ENCODE measurements at regions not wholly inside any gene's neighbourhood (a gene's known extent, or its start where the extent isn't known, plus 50 kb on each side); places are given as distances from the start of the nearest gene placed in this dataset.

- Histone ChIP-seq H3K4me2 (ENCODE audit: low read length) (no peak overlapping the region), H3K4me1 (ENCODE audit: control insufficient read depth, low read length) (no peaks in the 10 kb centered on the region), H3K36me3 (ENCODE audit: control insufficient read depth, low read length) (no peaks in the 10 kb centered on the region), H3F3A (ENCODE audit: control insufficient read depth, insufficient read depth) (no peaks in the 10 kb centered on the region), H3K9me2 (replicated peaks; ENCODE audit: control insufficient read depth, low read length) (no peaks in the 10 kb centered on the region), H3K79me2 (ENCODE audit: control insufficient read depth, low read length) (no peaks in the 10 kb centered on the region), H3K9me3 (ENCODE audit: control insufficient read depth, insufficient read depth, low read length) (no peaks in the 10 kb centered on the region), H3K4me3 (ENCODE audit: low read length) (no peak overlapping the region), H4K20me1 (ENCODE audit: control insufficient read depth, insufficient read depth, low read depth, low read length) (no peaks in the 10 kb centered on the region), H3K27ac (ENCODE audit: low read depth, low read length) (no peak overlapping the region), H3K27me3 (ENCODE audit: control insufficient read depth, low read length) (no peaks in the 10 kb centered on the region)
- TF ChIP-seq EZH2phosphoT487 (IDR thresholded peaks at IDR 0.05; ENCODE audit: borderline replicate concordance, low read length) (no peak), CTCF (IDR thresholded peaks at IDR 0.05; ENCODE audit: low read depth, low read length, poor library complexity, severe bottlenecking) (no peak)
Observed at GRCh38 chr20:43283126-43283525, 93.4 kb upstream of the PTPRT start.

- no peaks in the 10 kb centered on the region for H3K4me1 ChIP-seq (ENCODE audit: control insufficient read depth, low read length)
- H3K4me3 ChIP-seq (ENCODE audit: low read length) = no peak overlapping the region
- H3K9me2 ChIP-seq (replicated peaks; ENCODE audit: control insufficient read depth, low read length) = no peaks in the 10 kb centered on the region
- no peaks in the 10 kb centered on the region for H3F3A ChIP-seq (ENCODE audit: control insufficient read depth, insufficient read depth)
- no peaks in the 10 kb centered on the region for H3K9me3 ChIP-seq (ENCODE audit: control insufficient read depth, insufficient read depth, low read length)
- H3K36me3 ChIP-seq (ENCODE audit: control insufficient read depth, low read length) = no peaks in the 10 kb centered on the region
- H3K27me3 ChIP-seq (ENCODE audit: control insufficient read depth, low read length) = no peaks in the 10 kb centered on the region
- H4K20me1 ChIP-seq (ENCODE audit: control insufficient read depth, insufficient read depth, low read depth, low read length) = no peaks in the 10 kb centered on the region
- H3K27ac ChIP-seq (ENCODE audit: low read depth, low read length) = no peak overlapping the region
- H3K4me2 ChIP-seq (ENCODE audit: low read length) = no peak overlapping the region
- TF ChIP-seq CTCF (IDR thresholded peaks at IDR 0.05; ENCODE audit: low read depth, low read length, poor library complexity, severe bottlenecking) (no peak), EZH2phosphoT487 (IDR thresholded peaks at IDR 0.05; ENCODE audit: borderline replicate concordance, low read length) (no peak)
- no peaks in the 10 kb centered on the region for H3K79me2 ChIP-seq (ENCODE audit: control insufficient read depth, low read length)
Observed at GRCh38 chr20:43271980-43272379, 82.3 kb upstream of the PTPRT start.

GRCh38 chr20:43265449-43265848 lies 75.7 kb upstream of the PTPRT start:
- no peaks in the 10 kb centered on the region for H4K20me1 ChIP-seq (ENCODE audit: control insufficient read depth, insufficient read depth, low read depth, low read length)
- no peaks in the 10 kb centered on the region for H3K27me3 ChIP-seq (ENCODE audit: control insufficient read depth, low read length)
- H3K9me3 ChIP-seq (ENCODE audit: control insufficient read depth, insufficient read depth, low read length) = no peaks in the 10 kb centered on the region
- H3K4me2 ChIP-seq (ENCODE audit: low read length) = no peak overlapping the region
- H3F3A ChIP-seq (ENCODE audit: control insufficient read depth, insufficient read depth) = no peaks in the 10 kb centered on the region
- no peaks in the 10 kb centered on the region for H3K36me3 ChIP-seq (ENCODE audit: control insufficient read depth, low read length)
- H3K79me2 ChIP-seq (ENCODE audit: control insufficient read depth, low read length) = no peaks in the 10 kb centered on the region
- no peaks in the 10 kb centered on the region for H3K9me2 ChIP-seq (replicated peaks; ENCODE audit: control insufficient read depth, low read length)
- H3K4me3 ChIP-seq (ENCODE audit: low read length) = no peak overlapping the region
- TF ChIP-seq CTCF (IDR thresholded peaks at IDR 0.05; ENCODE audit: low read depth, low read length, poor library complexity, severe bottlenecking) (no peak), EZH2phosphoT487 (IDR thresholded peaks at IDR 0.05; ENCODE audit: borderline replicate concordance, low read length) (no peak)
- no peak overlapping the region for H3K27ac ChIP-seq (ENCODE audit: low read depth, low read length)
- no peaks in the 10 kb centered on the region for H3K4me1 ChIP-seq (ENCODE audit: control insufficient read depth, low read length)

GRCh38 chr20:43263226-43263625 lies 73.5 kb upstream of the PTPRT start:
- H3K79me2 ChIP-seq (ENCODE audit: control insufficient read depth, low read length) = no peaks in the 10 kb centered on the region
- no peak overlapping the region for H3K27ac ChIP-seq (ENCODE audit: low read depth, low read length)
- H3K9me2 ChIP-seq (replicated peaks; ENCODE audit: control insufficient read depth, low read length) = no peaks in the 10 kb centered on the region
- H3K36me3 ChIP-seq (ENCODE audit: control insufficient read depth, low read length) = no peaks in the 10 kb centered on the region
- H4K20me1 ChIP-seq (ENCODE audit: control insufficient read depth, insufficient read depth, low read depth, low read length) = no peaks in the 10 kb centered on the region
- no peaks in the 10 kb centered on the region for H3K4me1 ChIP-seq (ENCODE audit: control insufficient read depth, low read length)
- H3K4me3 ChIP-seq (ENCODE audit: low read length) = no peak overlapping the region
- H3K27me3 ChIP-seq (ENCODE audit: control insufficient read depth, low read length) = no peaks in the 10 kb centered on the region
- no peaks in the 10 kb centered on the region for H3F3A ChIP-seq (ENCODE audit: control insufficient read depth, insufficient read depth)
- H3K4me2 ChIP-seq (ENCODE audit: low read length) = no peak overlapping the region
- TF ChIP-seq EZH2phosphoT487 (IDR thresholded peaks at IDR 0.05; ENCODE audit: borderline replicate concordance, low read length) (no peak), CTCF (IDR thresholded peaks at IDR 0.05; ENCODE audit: low read depth, low read length, poor library complexity, severe bottlenecking) (no peak)
- H3K9me3 ChIP-seq (ENCODE audit: control insufficient read depth, insufficient read depth, low read length) = no peaks in the 10 kb centered on the region
